GM12865 (cell line): ENCODE measurements at regions not wholly inside any gene's neighbourhood (a gene's known extent, or its start where the extent isn't known, plus 50 kb on each side); places are given as distances from the start of the nearest gene placed in this dataset.

Experiments
- DNase-seq: peaks from one replicate; pipeline ENCODE4 v3.0.0; 2010; ENCODE audit warnings: low read depth
- H3K4me3 ChIP-seq: 2 replicates; pipeline ENCODE4 v1.5.1; 2011; ENCODE audit warnings: mild to moderate bottlenecking, low read depth, low read length, control low read depth
- CTCF ChIP-seq: IDR thresholded peaks from 2 replicates; pipeline ENCODE4 v1.5.1; 2011; ENCODE audit warnings: low read length, control low read depth, low read depth, inconsistent platforms; ENCODE audit not compliant: insufficient read depth; ENCODE audit errors: missing control alignments

- no peak overlapping the region for H3K4me3 ChIP-seq
- DNase-seq = no peak
- TF ChIP-seq CTCF = no peak
These were observed 775.6 kb downstream of the LTN1 start for GRCh38 chr21:28216976-28217523.

- H3K4me3 ChIP-seq = no peak overlapping the region
- no peak for TF ChIP-seq CTCF
- DNase-seq = no peak
These were observed 777.3 kb downstream of the LTN1 start for GRCh38 chr21:28215214-28215954.

- no peak for TF ChIP-seq CTCF
- H3K4me3 ChIP-seq = no peak overlapping the region
- DNase-seq = no peak
These were observed 777.9 kb downstream of the LTN1 start for GRCh38 chr21:28214786-28215185.

GRCh38 chr21:28213261-28213660 is 779.4 kb downstream of the LTN1 start:
- no peak for DNase-seq
- no peak for TF ChIP-seq CTCF
- no peak overlapping the region for H3K4me3 ChIP-seq

- H3K4me3 ChIP-seq = no peak overlapping the region
- TF ChIP-seq CTCF = no peak
- DNase-seq = no peak
These were observed 780.6 kb downstream of the LTN1 start for GRCh38 chr21:28212061-28212460.

GRCh38 chr21:28207436-28208173 is 785.1 kb downstream of the LTN1 start:
- DNase-seq = no peak
- TF ChIP-seq CTCF = no peak
- H3K4me3 ChIP-seq = no peak overlapping the region

- H3K4me3 ChIP-seq = no peak overlapping the region
- DNase-seq = no peak
- no peak for TF ChIP-seq CTCF
These were observed 792.0 kb downstream of the LTN1 start for GRCh38 chr21:28200726-28201125.
